GM12878 (cell line): ENCODE measurements at regions not wholly inside any gene's neighbourhood (a gene's known extent, or its start where the extent isn't known, plus 50 kb on each side); places are given as distances from the start of the nearest gene placed in this dataset.

Experiments
- ATAC-seq: fragments of 200-7000 bp; cut with Tn5 transposase; 3 replicates; pipeline ENCODE4 v1.9.1; 2020; ENCODE audit warnings: mild to moderate bottlenecking, moderate library complexity
- BruUV-seq: library from RNA; stranded (reverse); fragments of 400-500 nt; replicated peaks from 2 replicates; lab custom pipeline; 2021; lab: Mats Ljungman, UMichigan
- CTCF ChIA-PET: fragments of 300-600 bp; sonication (Branson Sonifier 250); formaldehyde crosslinking; extraction: SDS; loops from one replicate; lab custom pipeline; 2021; ENCODE audit warnings: inconsistent platforms; lab: Yijun Ruan, JAX
- POLR2A ChIA-PET: fragments of 350-600 bp; formaldehyde crosslinking; extraction: SDS; loops from one replicate; lab custom pipeline; 2021; ENCODE audit warnings: inconsistent platforms; lab: Charles Lee
- RAD21 ChIA-PET: fragments of 300-600 bp; sonication (Branson Sonifier 250); formaldehyde crosslinking; loops from one replicate; lab custom pipeline; 2023; ENCODE audit warnings: antibody characterized with exemption; ENCODE audit not compliant: unreplicated experiment; lab: Charles Lee
- SMC1A ChIA-PET: fragments of 300-600 bp; sonication (Branson Sonifier 250); formaldehyde crosslinking; loops from one replicate; lab custom pipeline; 2023; ENCODE audit not compliant: unreplicated experiment, uncharacterized antibody; lab: Charles Lee
- DNase-seq: peaks from one replicate; pipeline ENCODE4 v3.0.0-alpha.2; 2011; ENCODE audit warnings: low read depth, low spot score
- FAIRE-seq: peaks from 3 replicates; lab custom pipeline; 2011; peaks lifted over from hg19 to GRCh38; lab: Jason Lieb, UNC
- H2AFZ ChIP-seq: 2 replicates; pipeline ENCODE4 v1.6.0; 2011; ENCODE audit warnings: low read depth, low read length, control low read depth; ENCODE audit not compliant: control insufficient read depth
- H3K27ac ChIP-seq: 2 replicates; pipeline ENCODE4 v1.5.1; 2011; ENCODE audit warnings: control low read depth; ENCODE audit not compliant: control insufficient read depth, insufficient read depth
- H3K27me3 ChIP-seq, 2 experiments: replicated peaks in 1 of 2; 2 replicates each; pipeline versions ENCODE4 v1.6.0 to v1.6.1; 2011; ENCODE audit warnings: low read length in 1 of 2; ENCODE audit not compliant: control insufficient read depth in 2 of 2, insufficient read depth in 2 of 2
- H3K36me3 ChIP-seq, 2 experiments: 2 replicates each; pipeline ENCODE4 v1.5.1; 2011; ENCODE audit warnings: low read length in 1 of 2; ENCODE audit not compliant: control insufficient read depth in 2 of 2, insufficient read depth in 2 of 2
- H3K4me1 ChIP-seq: 2 replicates; pipeline ENCODE4 v1.6.1; 2011; ENCODE audit warnings: mild to moderate bottlenecking, low read length, moderate library complexity, mixed read lengths; ENCODE audit not compliant: control insufficient read depth, insufficient read depth
- H3K4me2 ChIP-seq: 2 replicates; pipeline ENCODE4 v1.6.0; 2011; ENCODE audit warnings: control low read depth; ENCODE audit not compliant: control insufficient read depth, insufficient read depth
- H3K4me3 ChIP-seq: fragments of 200-600 bp; sonication (generic); 2 replicates; pipeline ENCODE4 v1.5.1; 2016
- H3K79me2 ChIP-seq: 2 replicates; pipeline ENCODE4 v1.6.0; 2011; ENCODE audit warnings: low read length; ENCODE audit not compliant: control insufficient read depth, insufficient read depth
- H3K9ac ChIP-seq: 2 replicates; pipeline ENCODE4 v1.8.0; 2011; ENCODE audit warnings: low read length, control low read depth, mixed read lengths; ENCODE audit not compliant: control insufficient read depth, insufficient read depth
- H3K9me3 ChIP-seq: replicated peaks from 3 replicates; pipeline ENCODE4 v1.5.1; 2011; ENCODE audit warnings: mild to moderate bottlenecking, low read length; ENCODE audit not compliant: control insufficient read depth, insufficient read depth
- H4K20me1 ChIP-seq: 2 replicates; pipeline ENCODE4 v1.6.0; 2011; ENCODE audit not compliant: control insufficient read depth, insufficient read depth
- CREM ChIP-seq: IDR thresholded peaks from 2 replicates; pipeline ENCODE4 v1.6.1; 2014; ENCODE audit warnings: antibody characterized with exemption, low read depth
- ETV6 ChIP-seq, 2 experiments: fragments of 450-650 bp in 1 of 2; IDR thresholded peaks in 1 of 2; conservative IDR thresholded peaks in 1 of 2; 2 replicates each; pipeline ENCODE4 v1.6.1; 2014; ENCODE audit warnings: antibody characterized with exemption in 1 of 2, borderline replicate concordance in 1 of 2, low read depth in 1 of 2, mild to moderate bottlenecking in 1 of 2, moderate library complexity in 1 of 2
- FOXM1 ChIP-seq: IDR thresholded peaks from 2 replicates; pipeline ENCODE4 v1.6.1; 2012; ENCODE audit warnings: low read depth, mild to moderate bottlenecking, inconsistent platforms, low read length, moderate library complexity
- GABPA ChIP-seq: IDR thresholded peaks from 2 replicates; pipeline ENCODE4 v1.6.1; 2014; ENCODE audit warnings: antibody characterized with exemption, low read depth, mild to moderate bottlenecking, inconsistent platforms
- KLF5 ChIP-seq: fragments of 450-650 bp; IDR thresholded peaks from 2 replicates; pipeline ENCODE4 v1.6.1; 2014; ENCODE audit warnings: mild to moderate bottlenecking; ENCODE audit not compliant: partially characterized antibody
- POLR2AphosphoS2 ChIP-seq: IDR thresholded peaks from 2 replicates; pipeline ENCODE4 v1.6.1; 2011; ENCODE audit warnings: low read depth, mild to moderate bottlenecking, low read length, improper control_type of control experiment, moderate library complexity
- RELA ChIP-seq: fragments of 450-650 bp; IDR thresholded peaks from 2 replicates; pipeline ENCODE4 v1.8.0; 2014; ENCODE audit warnings: borderline replicate concordance; ENCODE audit not compliant: partially characterized antibody
- RUNX3 ChIP-seq: IDR thresholded peaks from 2 replicates; pipeline ENCODE4 v1.6.1; 2012; ENCODE audit warnings: low read length, inconsistent platforms
- SMAD5 ChIP-seq: IDR thresholded peaks from 2 replicates; pipeline ENCODE4 v1.6.1; 2016; ENCODE audit warnings: antibody characterized with exemption, low read depth
- SMC3 ChIP-seq: IDR thresholded peaks from 2 replicates; pipeline ENCODE4 v1.6.1; 2011; ENCODE audit warnings: low read length, improper control_type of control experiment, borderline replicate concordance
- SPI1 ChIP-seq: IDR thresholded peaks from 2 replicates; pipeline ENCODE4 v1.6.1; 2011; ENCODE audit warnings: low read depth, mild to moderate bottlenecking, low read length, moderate library complexity, borderline replicate concordance; ENCODE audit not compliant: insufficient read depth
- ZSCAN29 ChIP-seq: fragments of 450-650 bp; IDR thresholded peaks from 2 replicates; pipeline ENCODE4 v1.6.1; 2017; ENCODE audit warnings: mild to moderate bottlenecking, moderate library complexity
- WGBS: methylation state at CpG from one replicate; pipeline ENCODE4 v1.1.6; 2016; ENCODE audit warnings: low lambda C conversion rate; ENCODE audit not compliant: insufficient replicate concordance, insufficient coverage; ENCODE audit errors: missing lambda C conversion rate; 5-methylcytosine and 5-hydroxymethylcytosine counted together
- in situ Hi-C: fragments of 300-500 bp; cut with MboI; formaldehyde crosslinking; loops from 9 replicates; pipeline ENCODE4 v1.14.3; 2018; ENCODE audit warnings: mixed read lengths
- intact Hi-C: fragments of 100-400 bp; cut with micrococcal nuclease; formaldehyde crosslinking; loops from one replicate; pipeline ENCODE4 v1.14.2; 2022; ENCODE audit not compliant: unreplicated experiment
- TF ChIP-seq, protein P1 (sequence below): IDR thresholded peaks from 2 replicates; pipeline ENCODE4 v1.6.1; 2012; ENCODE audit warnings: improper control_type of control experiment, low read depth, low read length; ENCODE audit not compliant: insufficient replicate concordance

- no peaks in the 10 kb centered on the region for H3K9me3 ChIP-seq
- POLR2A ChIA-PET: no interaction called here
- SMC1A ChIA-PET: interaction anchor here (1.2 kb wide), 1 partner anchor 10 kb away, joined by 3 read pairs; no protein-coding TSS in a partner anchor
- in situ Hi-C loops: no loop called here
- ATAC-seq (no peak), FAIRE-seq (no peak), DNase-seq (no peak)
- H3K4me2 ChIP-seq: no peak overlapping the region
- WGBS: 57% methylated on average over 5 of the region's 5 CpGs
- CTCF ChIA-PET: interaction anchor here (0.6 kb wide), 1 partner anchor 65 kb away, joined by 4 read pairs; no protein-coding TSS in a partner anchor
- TF ChIP-seq SMAD5: no peak
- intact Hi-C loops: no loop called here
- no peak overlapping the region for H3K9ac ChIP-seq
- RAD21 ChIA-PET: no interaction called here
- H4K20me1 ChIP-seq: no peaks in the 10 kb centered on the region
- H3K4me3 ChIP-seq: no peak overlapping the region
- H3K27me3 ChIP-seq: no peaks in the 10 kb centered on the region
- no peak overlapping the region for H3K27ac ChIP-seq
- H3K79me2 ChIP-seq: no peaks in the 10 kb centered on the region
- no peaks in the 10 kb centered on the region for H3K36me3 ChIP-seq
- no peak overlapping the region for H2AFZ ChIP-seq
- no peaks in the 10 kb centered on the region for H3K4me1 ChIP-seq
- BruUV-seq: no TSS peak
Measured at GRCh38 chr6:93848031-93848742, 428.8 kb upstream of the EPHA7 start.

DNA sequence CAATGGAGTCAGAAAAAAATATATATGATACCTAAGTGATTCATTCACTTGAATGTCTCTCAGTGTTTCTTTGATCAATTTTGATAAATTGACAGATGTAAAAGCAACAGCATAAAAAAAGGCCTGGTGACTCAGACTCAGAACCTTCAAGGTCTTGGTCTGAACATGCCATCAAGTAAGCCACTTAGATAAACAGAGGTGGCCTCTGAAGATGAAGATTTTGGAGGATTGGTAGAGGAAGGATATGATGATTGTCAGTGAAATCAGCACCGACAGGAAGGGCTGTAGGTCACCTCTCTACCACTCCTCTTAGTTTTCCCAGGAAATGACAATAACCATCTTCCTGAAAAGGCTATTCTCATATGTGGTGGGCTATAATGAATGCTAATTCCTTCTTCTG, 422.8 kb upstream of the EPHA7 start:
- Histone ChIP-seq H3K79me2 (no peaks in the 10 kb centered on the region), H4K20me1 (no peaks in the 10 kb centered on the region), H2AFZ (no peak overlapping the region), H3K4me2 (no peak overlapping the region), H3K4me1 (no peaks in the 10 kb centered on the region), H3K9ac (no peak overlapping the region), H3K36me3 (no peaks in the 10 kb centered on the region), H3K4me3 (no peak overlapping the region), H3K9me3 (no peaks in the 10 kb centered on the region), H3K27ac (no peak overlapping the region), H3K27me3 (no peaks in the 10 kb centered on the region)
- FAIRE-seq: no peak
- ChIA-PET SMC1A (no interaction called here), POLR2A (no interaction called here), CTCF (no interaction called here), RAD21 (no interaction called here)
- DNase-seq: no peak
- intact Hi-C loops (no loop called here), in situ Hi-C loops (no loop called here)
- no TSS peak for BruUV-seq
- WGBS: 18% methylated on average over 1 of the region's 1 CpG
- no peak for ATAC-seq
- TF ChIP-seq SPI1: no peak
- no peak for TF ChIP-seq SMC3
- TF ChIP-seq FOXM1: no peak
- no peak for TF ChIP-seq RUNX3
- TF ChIP-seq RELA: no peak
- no peak for TF ChIP-seq CREM
- no peak for TF ChIP-seq ZSCAN29
- no peak for TF ChIP-seq GABPA
- no peak for TF ChIP-seq KLF5
- TF ChIP-seq, protein P1, sequence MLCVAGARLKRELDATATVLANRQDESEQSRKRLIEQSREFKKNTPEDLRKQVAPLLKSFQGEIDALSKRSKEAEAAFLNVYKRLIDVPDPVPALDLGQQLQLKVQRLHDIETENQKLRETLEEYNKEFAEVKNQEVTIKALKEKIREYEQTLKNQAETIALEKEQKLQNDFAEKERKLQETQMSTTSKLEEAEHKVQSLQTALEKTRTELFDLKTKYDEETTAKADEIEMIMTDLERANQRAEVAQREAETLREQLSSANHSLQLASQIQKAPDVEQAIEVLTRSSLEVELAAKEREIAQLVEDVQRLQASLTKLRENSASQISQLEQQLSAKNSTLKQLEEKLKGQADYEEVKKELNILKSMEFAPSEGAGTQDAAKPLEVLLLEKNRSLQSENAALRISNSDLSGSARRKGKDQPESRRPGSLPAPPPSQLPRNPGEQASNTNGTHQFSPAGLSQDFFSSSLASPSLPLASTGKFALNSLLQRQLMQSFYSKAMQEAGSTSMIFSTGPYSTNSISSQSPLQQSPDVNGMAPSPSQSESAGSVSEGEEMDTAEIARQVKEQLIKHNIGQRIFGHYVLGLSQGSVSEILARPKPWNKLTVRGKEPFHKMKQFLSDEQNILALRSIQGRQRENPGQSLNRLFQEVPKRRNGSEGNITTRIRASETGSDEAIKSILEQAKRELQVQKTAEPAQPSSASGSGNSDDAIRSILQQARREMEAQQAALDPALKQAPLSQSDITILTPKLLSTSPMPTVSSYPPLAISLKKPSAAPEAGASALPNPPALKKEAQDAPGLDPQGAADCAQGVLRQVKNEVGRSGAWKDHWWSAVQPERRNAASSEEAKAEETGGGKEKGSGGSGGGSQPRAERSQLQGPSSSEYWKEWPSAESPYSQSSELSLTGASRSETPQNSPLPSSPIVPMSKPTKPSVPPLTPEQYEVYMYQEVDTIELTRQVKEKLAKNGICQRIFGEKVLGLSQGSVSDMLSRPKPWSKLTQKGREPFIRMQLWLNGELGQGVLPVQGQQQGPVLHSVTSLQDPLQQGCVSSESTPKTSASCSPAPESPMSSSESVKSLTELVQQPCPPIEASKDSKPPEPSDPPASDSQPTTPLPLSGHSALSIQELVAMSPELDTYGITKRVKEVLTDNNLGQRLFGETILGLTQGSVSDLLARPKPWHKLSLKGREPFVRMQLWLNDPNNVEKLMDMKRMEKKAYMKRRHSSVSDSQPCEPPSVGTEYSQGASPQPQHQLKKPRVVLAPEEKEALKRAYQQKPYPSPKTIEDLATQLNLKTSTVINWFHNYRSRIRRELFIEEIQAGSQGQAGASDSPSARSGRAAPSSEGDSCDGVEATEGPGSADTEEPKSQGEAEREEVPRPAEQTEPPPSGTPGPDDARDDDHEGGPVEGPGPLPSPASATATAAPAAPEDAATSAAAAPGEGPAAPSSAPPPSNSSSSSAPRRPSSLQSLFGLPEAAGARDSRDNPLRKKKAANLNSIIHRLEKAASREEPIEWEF: no peak
- no peak for TF ChIP-seq POLR2AphosphoS2
- TF ChIP-seq ETV6 (conservative IDR thresholded peaks at IDR 0.05 in 1 of 2, IDR thresholded peaks at IDR 0.05 in 1 of 2; ENCODE audit: borderline replicate concordance in 1 of 2, low read depth in 1 of 2): no peak
